Forelimb muscle (tissue), 1 donor: ENCODE measurements at regions not wholly inside any gene's neighbourhood (a gene's known extent, or its start where the extent isn't known, plus 50 kb on each side); places are given as distances from the start of the nearest gene placed in this dataset.
"Not testable (repeated sequence)": the region's sequence is repeated elsewhere in the genome, so short reads cannot be mapped to it uniquely, and the experiment has no call there.

Experiments
- DNase-seq: peaks from one replicate; pipeline ENCODE4 v3.0.0-alpha.2; 2013; ENCODE audit warnings: low read depth

- no peak for DNase-seq
Observed at GRCh38 chr1:121519042-121519755, 334.4 kb downstream of the SRGAP2C start.

GRCh38 chr1:121519756-121520286 lies 335.0 kb downstream of the SRGAP2C start:
- not testable (repeated sequence) for DNase-seq

- DNase-seq = no peak
Observed at GRCh38 chr1:121522061-121522759, 337.4 kb downstream of the SRGAP2C start.

- DNase-seq = not testable (repeated sequence)
Observed at GRCh38 chr1:121523112-121523511, 338.3 kb downstream of the SRGAP2C start.

GRCh38 chr1:121525355-121525754 lies 340.6 kb downstream of the SRGAP2C start:
- DNase-seq = no peak

GRCh38 chr1:121528958-121529357 lies 344.2 kb downstream of the SRGAP2C start:
- not testable (repeated sequence) for DNase-seq

GRCh38 chr1:121530026-121530425 lies 345.3 kb downstream of the SRGAP2C start:
- not testable (repeated sequence) for DNase-seq

GRCh38 chr1:121531747-121532146 lies 347.0 kb downstream of the SRGAP2C start:
- DNase-seq = not testable (repeated sequence)

- not testable (repeated sequence) for DNase-seq
Observed at GRCh38 chr1:121538148-121538547, 353.4 kb downstream of the SRGAP2C start.

- no peak for DNase-seq
Observed at GRCh38 chr1:121538943-121539575, 354.3 kb downstream of the SRGAP2C start.

GRCh38 chr1:121543988-121544387 lies 359.2 kb downstream of the SRGAP2C start:
- not testable (repeated sequence) for DNase-seq

GRCh38 chr1:121544500-121544899 lies 359.7 kb downstream of the SRGAP2C start:
- no peak for DNase-seq

GRCh38 chr1:121545899-121546298 lies 361.1 kb downstream of the SRGAP2C start:
- not testable (repeated sequence) for DNase-seq

GRCh38 chr1:121546830-121547591 lies 362.2 kb downstream of the SRGAP2C start:
- DNase-seq = no peak

GRCh38 chr1:121547726-121548125 lies 363.0 kb downstream of the SRGAP2C start:
- DNase-seq = not testable (repeated sequence)

GRCh38 chr1:121550817-121551216 lies 366.0 kb downstream of the SRGAP2C start:
- DNase-seq = not testable (repeated sequence)

- DNase-seq = not testable (repeated sequence)
Observed at GRCh38 chr1:121551491-121551890, 366.7 kb downstream of the SRGAP2C start.

GRCh38 chr1:121556560-121556959 lies 371.8 kb downstream of the SRGAP2C start:
- not testable (repeated sequence) for DNase-seq

GRCh38 chr1:121558034-121558433 lies 373.3 kb downstream of the SRGAP2C start:
- DNase-seq = not testable (repeated sequence)

GRCh38 chr1:121558514-121558913 lies 373.7 kb downstream of the SRGAP2C start:
- peak; percentile 31 for DNase-seq

- no peak for DNase-seq
Observed at GRCh38 chr1:121566346-121566745, 381.6 kb downstream of the SRGAP2C start.
